Fibroblast of peridontal ligament (primary cell): ENCODE measurements at regions not wholly inside any gene's neighbourhood (a gene's known extent, or its start where the extent isn't known, plus 50 kb on each side); places are given as distances from the start of the nearest gene placed in this dataset.

Experiments used
- DNase-seq: peaks from one replicate; pipeline ENCODE4 v3.0.0-alpha.2; 2010; ENCODE audit errors: extremely low read depth

GRCh38 chr3:102599819-102600576 lies 165.2 kb downstream of the ZPLD1 start:
- no peak for DNase-seq

GRCh38 chr3:102605153-102605552 lies 170.3 kb downstream of the ZPLD1 start:
- no peak for DNase-seq

- no peak for DNase-seq
Measured at GRCh38 chr3:102608875-102609274, 174.1 kb downstream of the ZPLD1 start.

- no peak for DNase-seq
Measured at GRCh38 chr3:102614021-102614569, 179.3 kb downstream of the ZPLD1 start.

GRCh38 chr3:102614585-102614984 lies 179.8 kb downstream of the ZPLD1 start:
- DNase-seq: no peak

- no peak for DNase-seq
Measured at GRCh38 chr3:102617381-102617780, 182.6 kb downstream of the ZPLD1 start.

GRCh38 chr3:102619361-102619760 lies 184.5 kb downstream of the ZPLD1 start:
- no peak for DNase-seq

- DNase-seq: no peak
Measured at GRCh38 chr3:102629943-102630342, 195.1 kb downstream of the ZPLD1 start.

- DNase-seq: no peak
Measured at GRCh38 chr3:102630531-102630930, 195.7 kb downstream of the ZPLD1 start.

- no peak for DNase-seq
Measured at GRCh38 chr3:102643546-102643945, 208.7 kb downstream of the ZPLD1 start.

GRCh38 chr3:102646557-102646956 lies 211.7 kb downstream of the ZPLD1 start:
- no peak for DNase-seq

GRCh38 chr3:102660653-102661052 lies 225.8 kb downstream of the ZPLD1 start:
- DNase-seq: no peak

GRCh38 chr3:102661707-102662497 lies 227.1 kb downstream of the ZPLD1 start:
- no peak for DNase-seq

GRCh38 chr3:102662498-102662772 lies 227.6 kb downstream of the ZPLD1 start:
- DNase-seq: no peak

- no peak for DNase-seq
Measured at GRCh38 chr3:102664126-102664525, 229.3 kb downstream of the ZPLD1 start.

GRCh38 chr3:102665183-102665582 lies 230.4 kb downstream of the ZPLD1 start:
- DNase-seq: no peak

- DNase-seq: no peak
Measured at GRCh38 chr3:102668247-102668646, 233.4 kb downstream of the ZPLD1 start.

- no peak for DNase-seq
Measured at GRCh38 chr3:102670986-102671385, 236.2 kb downstream of the ZPLD1 start.

- no peak for DNase-seq
Measured at GRCh38 chr3:102672305-102672704, 237.5 kb downstream of the ZPLD1 start.

GRCh38 chr3:102673271-102674115 lies 238.7 kb downstream of the ZPLD1 start:
- peak; percentile 44 for DNase-seq

GRCh38 chr3:102674284-102674683 lies 239.5 kb downstream of the ZPLD1 start:
- DNase-seq: no peak

- DNase-seq: no peak
Measured at GRCh38 chr3:102676424-102676823, 241.6 kb downstream of the ZPLD1 start.
